HK-2 (cell line): ENCODE measurements at regions not wholly inside any gene's neighbourhood (a gene's known extent, or its start where the extent isn't known, plus 50 kb on each side); places are given as distances from the start of the nearest gene placed in this dataset.

Source experiments
- DNase-seq: peaks from one replicate; pipeline ENCODE4 v3.0.0-alpha.2; 2018; ENCODE audit not compliant: unreplicated experiment

- DNase-seq, result no peak
Measured at GRCh38 chr21:43317959-43318358, 109.0 kb downstream of the SIK1 start.

GRCh38 chr21:43317254-43317748, 109.6 kb downstream of the SIK1 start:
- no peak for DNase-seq

- DNase-seq, result no peak
Measured at GRCh38 chr21:43316156-43316845, 110.6 kb downstream of the SIK1 start.

- DNase-seq, result no peak
Measured at GRCh38 chr21:43315244-43316137, 111.4 kb downstream of the SIK1 start.

GRCh38 chr21:43313939-43314405, 113.0 kb downstream of the SIK1 start:
- no peak for DNase-seq

- no peak for DNase-seq
Measured at GRCh38 chr21:43313221-43313938, 113.6 kb downstream of the SIK1 start.

GRCh38 chr21:43312751-43313169, 114.2 kb downstream of the SIK1 start:
- no peak for DNase-seq

- no peak for DNase-seq
Measured at GRCh38 chr21:43312011-43312410, 114.9 kb downstream of the SIK1 start.

- no peak for DNase-seq
Measured at GRCh38 chr21:43311301-43311817, 115.6 kb downstream of the SIK1 start.

GRCh38 chr21:43308815-43309283, 118.1 kb downstream of the SIK1 start:
- DNase-seq, result no peak

- DNase-seq, result no peak
Measured at GRCh38 chr21:43308101-43308814, 118.7 kb downstream of the SIK1 start.

GRCh38 chr21:43307677-43308070, 119.3 kb downstream of the SIK1 start:
- DNase-seq, result no peak

GRCh38 chr21:43306911-43307676, 119.8 kb downstream of the SIK1 start:
- peak; percentile 76 for DNase-seq

- no peak for DNase-seq
Measured at GRCh38 chr21:43306391-43306790, 120.5 kb downstream of the SIK1 start.

- DNase-seq, result no peak
Measured at GRCh38 chr21:43305811-43306311, 121.1 kb downstream of the SIK1 start.

- no peak for DNase-seq
Measured at GRCh38 chr21:43305336-43305665, 121.6 kb downstream of the SIK1 start.

- no peak for DNase-seq
Measured at GRCh38 chr21:43304621-43305335, 122.2 kb downstream of the SIK1 start.

GRCh38 chr21:43304206-43304605, 122.7 kb downstream of the SIK1 start:
- no peak for DNase-seq
